ENCODE measurements at regions not wholly inside any gene's neighbourhood (a gene's known extent, or its start where the extent isn't known, plus 50 kb on each side); places are given as distances from the start of the nearest gene placed in this dataset.

GRCh38 chr2:184410160-184410559 is 188.2 kb upstream of the ZNF804A start:
- no peak overlapping the region for H3K4me2 ChIP-seq (ENCODE audit: insufficient read depth, low read length)
- no peaks in the 10 kb centered on the region for H3K36me3 ChIP-seq (ENCODE audit: insufficient read depth, low read length)
- no peak for DNase-seq (ENCODE audit: insufficient read length, low spot score, missing footprints)
- H2AFZ ChIP-seq (ENCODE audit: low read length) = no peak overlapping the region
- H3K79me2 ChIP-seq (ENCODE audit: insufficient read depth, low read length) = no peaks in the 10 kb centered on the region
- H3K4me3 ChIP-seq (ENCODE audit: insufficient read depth, low read length) = no peak overlapping the region
- H3K4me1 ChIP-seq (ENCODE audit: insufficient read depth, low read length) = no peaks in the 10 kb centered on the region
- TF ChIP-seq, protein P1, sequence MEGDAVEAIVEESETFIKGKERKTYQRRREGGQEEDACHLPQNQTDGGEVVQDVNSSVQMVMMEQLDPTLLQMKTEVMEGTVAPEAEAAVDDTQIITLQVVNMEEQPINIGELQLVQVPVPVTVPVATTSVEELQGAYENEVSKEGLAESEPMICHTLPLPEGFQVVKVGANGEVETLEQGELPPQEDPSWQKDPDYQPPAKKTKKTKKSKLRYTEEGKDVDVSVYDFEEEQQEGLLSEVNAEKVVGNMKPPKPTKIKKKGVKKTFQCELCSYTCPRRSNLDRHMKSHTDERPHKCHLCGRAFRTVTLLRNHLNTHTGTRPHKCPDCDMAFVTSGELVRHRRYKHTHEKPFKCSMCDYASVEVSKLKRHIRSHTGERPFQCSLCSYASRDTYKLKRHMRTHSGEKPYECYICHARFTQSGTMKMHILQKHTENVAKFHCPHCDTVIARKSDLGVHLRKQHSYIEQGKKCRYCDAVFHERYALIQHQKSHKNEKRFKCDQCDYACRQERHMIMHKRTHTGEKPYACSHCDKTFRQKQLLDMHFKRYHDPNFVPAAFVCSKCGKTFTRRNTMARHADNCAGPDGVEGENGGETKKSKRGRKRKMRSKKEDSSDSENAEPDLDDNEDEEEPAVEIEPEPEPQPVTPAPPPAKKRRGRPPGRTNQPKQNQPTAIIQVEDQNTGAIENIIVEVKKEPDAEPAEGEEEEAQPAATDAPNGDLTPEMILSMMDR (IDR thresholded peaks at IDR 0.05; ENCODE audit: extremely low read depth, low read depth, low read length) = no peak
- no peaks in the 10 kb centered on the region for H4K20me1 ChIP-seq (ENCODE audit: insufficient read depth, low read length)
- H3K27ac ChIP-seq (ENCODE audit: low read depth, low read length) = no peak overlapping the region
- no peaks in the 10 kb centered on the region for H3K9me3 ChIP-seq (ENCODE audit: low read depth, low read length)
- no peaks in the 10 kb centered on the region for H3K27me3 ChIP-seq (ENCODE audit: insufficient read depth, low read length)

- Histone ChIP-seq H2AFZ (ENCODE audit: low read length) (no peak overlapping the region), H3K36me3 (ENCODE audit: insufficient read depth, low read length) (no peaks in the 10 kb centered on the region), H3K9me3 (ENCODE audit: low read depth, low read length) (no peaks in the 10 kb centered on the region), H3K4me1 (ENCODE audit: insufficient read depth, low read length) (no peaks in the 10 kb centered on the region), H3K27ac (ENCODE audit: low read depth, low read length) (no peak overlapping the region), H3K4me2 (ENCODE audit: insufficient read depth, low read length) (no peak overlapping the region), H3K79me2 (ENCODE audit: insufficient read depth, low read length) (no peaks in the 10 kb centered on the region), H3K27me3 (ENCODE audit: insufficient read depth, low read length) (no peaks in the 10 kb centered on the region), H4K20me1 (ENCODE audit: insufficient read depth, low read length) (no peaks in the 10 kb centered on the region), H3K4me3 (ENCODE audit: insufficient read depth, low read length) (no peak overlapping the region)
- TF ChIP-seq, protein P1 (IDR thresholded peaks at IDR 0.05; ENCODE audit: extremely low read depth, low read depth, low read length) = no peak
- DNase-seq (ENCODE audit: insufficient read length, low spot score, missing footprints) = no peak
Observed at GRCh38 chr2:184413221-184413620, 185.1 kb upstream of the ZNF804A start.

DNA sequence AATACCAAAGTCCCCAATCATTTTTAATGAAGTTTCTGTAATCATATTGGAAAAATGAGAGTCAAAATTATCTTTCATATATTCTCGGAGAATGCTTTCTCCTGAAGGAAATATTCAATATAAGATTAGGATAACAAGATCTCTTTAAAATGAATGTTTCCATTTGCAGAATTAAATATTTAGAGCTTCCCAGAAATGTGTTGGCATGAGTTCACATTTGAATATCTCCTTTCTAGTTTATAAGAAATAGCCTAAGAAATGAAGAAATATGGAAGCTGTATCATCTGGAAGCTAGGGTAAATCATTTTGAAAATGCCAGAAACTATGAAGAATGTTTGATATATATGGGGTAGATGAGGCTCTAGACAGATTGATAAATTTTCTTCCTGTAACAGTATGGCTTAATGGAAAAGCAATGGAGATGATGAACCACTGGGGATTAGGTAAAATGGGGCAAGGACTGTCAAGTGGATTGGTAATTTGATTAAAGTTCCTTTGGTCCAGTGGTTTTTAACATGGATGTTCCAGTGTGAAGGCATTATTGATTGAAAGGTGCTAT is 184.6 kb upstream of the ZNF804A start:
- H4K20me1 ChIP-seq (ENCODE audit: insufficient read depth, low read length) = no peaks in the 10 kb centered on the region
- H3K4me3 ChIP-seq (ENCODE audit: insufficient read depth, low read length) = no peak overlapping the region
- H3K27me3 ChIP-seq (ENCODE audit: insufficient read depth, low read length) = no peaks in the 10 kb centered on the region
- no peak for DNase-seq (ENCODE audit: insufficient read length, low spot score, missing footprints)
- H3K36me3 ChIP-seq (ENCODE audit: insufficient read depth, low read length) = no peaks in the 10 kb centered on the region
- H3K27ac ChIP-seq (ENCODE audit: low read depth, low read length) = no peak overlapping the region
- TF ChIP-seq, protein P1 (IDR thresholded peaks at IDR 0.05; ENCODE audit: extremely low read depth, low read depth, low read length) = no peak
- H2AFZ ChIP-seq (ENCODE audit: low read length) = no peak overlapping the region
- no peak overlapping the region for H3K4me2 ChIP-seq (ENCODE audit: insufficient read depth, low read length)
- H3K4me1 ChIP-seq (ENCODE audit: insufficient read depth, low read length) = no peaks in the 10 kb centered on the region
- no peaks in the 10 kb centered on the region for H3K79me2 ChIP-seq (ENCODE audit: insufficient read depth, low read length)
- H3K9me3 ChIP-seq (ENCODE audit: low read depth, low read length) = no peaks in the 10 kb centered on the region

- no peak for DNase-seq (ENCODE audit: insufficient read length, low spot score, missing footprints)
- Histone ChIP-seq H3K36me3 (ENCODE audit: insufficient read depth, low read length) (no peaks in the 10 kb centered on the region), H3K79me2 (ENCODE audit: insufficient read depth, low read length) (no peaks in the 10 kb centered on the region), H4K20me1 (ENCODE audit: insufficient read depth, low read length) (no peaks in the 10 kb centered on the region), H3K27ac (ENCODE audit: low read depth, low read length) (no peak overlapping the region), H3K4me1 (ENCODE audit: insufficient read depth, low read length) (no peaks in the 10 kb centered on the region), H3K9me3 (ENCODE audit: low read depth, low read length) (no peaks in the 10 kb centered on the region), H3K27me3 (ENCODE audit: insufficient read depth, low read length) (no peaks in the 10 kb centered on the region), H2AFZ (ENCODE audit: low read length) (no peak overlapping the region), H3K4me3 (ENCODE audit: insufficient read depth, low read length) (no peak overlapping the region), H3K4me2 (ENCODE audit: insufficient read depth, low read length) (no peak overlapping the region)
- TF ChIP-seq, protein P1 (IDR thresholded peaks at IDR 0.05; ENCODE audit: extremely low read depth, low read depth, low read length) = no peak
Observed at GRCh38 chr2:184416146-184416913, 182.0 kb upstream of the ZNF804A start.

All from osteoblast (primary cell).